GM23248 (cell line): ENCODE measurements at regions not wholly inside any gene's neighbourhood (a gene's known extent, or its start where the extent isn't known, plus 50 kb on each side); places are given as distances from the start of the nearest gene placed in this dataset.

Experiments
- EZH2 ChIP-seq: fragments of 200-600 bp; sonication (generic); IDR thresholded peaks from 2 replicates; pipeline ENCODE4 v1.6.1; 2018; ENCODE audit warnings: antibody characterized with exemption, mild to moderate bottlenecking; ENCODE audit not compliant: insufficient read depth, poor library complexity, severe bottlenecking
- EZH2phosphoT487 ChIP-seq: fragments of 200-600 bp; sonication (generic); IDR thresholded peaks from 2 replicates; pipeline ENCODE4 v1.6.1; 2018; ENCODE audit warnings: antibody characterized with exemption, moderate library complexity, mild to moderate bottlenecking, low read depth; ENCODE audit not compliant: insufficient read depth

DNA sequence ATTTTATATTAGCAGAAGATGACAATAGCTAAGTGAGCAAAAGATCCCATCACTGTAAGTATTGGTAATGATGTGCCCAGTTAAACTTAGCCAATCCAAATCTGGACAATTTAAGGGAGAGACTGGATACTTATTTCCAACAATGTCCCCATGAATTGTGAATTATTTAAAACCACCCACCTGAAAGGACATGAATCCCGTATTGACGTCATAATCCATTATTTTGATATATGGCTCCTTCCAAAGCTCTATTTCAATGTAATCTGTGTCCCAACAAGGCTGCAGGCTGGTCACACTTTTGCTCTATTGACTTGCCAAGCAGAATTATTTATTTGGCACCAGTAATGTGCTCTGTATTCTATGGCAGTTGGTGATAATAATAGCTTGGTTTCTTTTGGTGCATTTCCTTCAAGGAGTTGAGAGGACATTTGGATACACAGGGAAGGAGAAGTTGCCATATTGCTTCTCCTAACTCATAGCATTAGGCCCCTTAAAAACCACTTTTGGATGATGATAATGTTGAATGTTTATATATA, 157.2 kb downstream of the NMUR2 start:
- TF ChIP-seq EZH2 (no peak), EZH2phosphoT487 (no peak)
